WI38 (cell line): ENCODE measurements at regions not wholly inside any gene's neighbourhood (a gene's known extent, or its start where the extent isn't known, plus 50 kb on each side); places are given as distances from the start of the nearest gene placed in this dataset.
"Not testable (repeated sequence)": the region's sequence is repeated elsewhere in the genome, so short reads cannot be mapped to it uniquely, and the experiment has no call there.

Experiments
- H3K4me3 ChIP-seq: 2 replicates; pipeline ENCODE4 v1.5.1; 2011; ENCODE audit warnings: low read depth, mild to moderate bottlenecking, control low read depth, low read length
- TF ChIP-seq, protein P1 (sequence below): IDR thresholded peaks from 2 replicates; pipeline ENCODE4 v1.5.1; 2012; ENCODE audit warnings: low read depth, mild to moderate bottlenecking, control low read depth, low read length

DNA sequence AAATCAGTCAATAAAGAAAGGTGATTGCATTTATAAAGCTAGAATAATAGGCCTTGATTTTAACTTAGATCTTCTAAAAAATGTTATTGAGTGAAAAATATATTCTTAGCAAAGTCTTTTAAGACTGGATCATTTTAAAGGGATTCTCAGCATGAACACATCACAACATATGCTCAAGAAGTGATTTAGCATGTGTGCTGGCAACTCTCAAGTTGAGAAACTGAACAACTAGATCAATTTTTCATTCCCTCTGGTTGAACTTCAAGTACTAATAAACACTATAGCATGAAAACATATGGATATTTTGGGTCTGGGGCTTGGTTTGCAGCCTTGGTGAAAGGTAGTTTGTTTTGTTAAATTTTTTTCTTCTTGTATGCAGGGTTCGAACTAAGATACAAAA, 107.8 kb upstream of the PNPT1 start:
- TF ChIP-seq, protein P1, sequence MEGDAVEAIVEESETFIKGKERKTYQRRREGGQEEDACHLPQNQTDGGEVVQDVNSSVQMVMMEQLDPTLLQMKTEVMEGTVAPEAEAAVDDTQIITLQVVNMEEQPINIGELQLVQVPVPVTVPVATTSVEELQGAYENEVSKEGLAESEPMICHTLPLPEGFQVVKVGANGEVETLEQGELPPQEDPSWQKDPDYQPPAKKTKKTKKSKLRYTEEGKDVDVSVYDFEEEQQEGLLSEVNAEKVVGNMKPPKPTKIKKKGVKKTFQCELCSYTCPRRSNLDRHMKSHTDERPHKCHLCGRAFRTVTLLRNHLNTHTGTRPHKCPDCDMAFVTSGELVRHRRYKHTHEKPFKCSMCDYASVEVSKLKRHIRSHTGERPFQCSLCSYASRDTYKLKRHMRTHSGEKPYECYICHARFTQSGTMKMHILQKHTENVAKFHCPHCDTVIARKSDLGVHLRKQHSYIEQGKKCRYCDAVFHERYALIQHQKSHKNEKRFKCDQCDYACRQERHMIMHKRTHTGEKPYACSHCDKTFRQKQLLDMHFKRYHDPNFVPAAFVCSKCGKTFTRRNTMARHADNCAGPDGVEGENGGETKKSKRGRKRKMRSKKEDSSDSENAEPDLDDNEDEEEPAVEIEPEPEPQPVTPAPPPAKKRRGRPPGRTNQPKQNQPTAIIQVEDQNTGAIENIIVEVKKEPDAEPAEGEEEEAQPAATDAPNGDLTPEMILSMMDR = no peak

DNA sequence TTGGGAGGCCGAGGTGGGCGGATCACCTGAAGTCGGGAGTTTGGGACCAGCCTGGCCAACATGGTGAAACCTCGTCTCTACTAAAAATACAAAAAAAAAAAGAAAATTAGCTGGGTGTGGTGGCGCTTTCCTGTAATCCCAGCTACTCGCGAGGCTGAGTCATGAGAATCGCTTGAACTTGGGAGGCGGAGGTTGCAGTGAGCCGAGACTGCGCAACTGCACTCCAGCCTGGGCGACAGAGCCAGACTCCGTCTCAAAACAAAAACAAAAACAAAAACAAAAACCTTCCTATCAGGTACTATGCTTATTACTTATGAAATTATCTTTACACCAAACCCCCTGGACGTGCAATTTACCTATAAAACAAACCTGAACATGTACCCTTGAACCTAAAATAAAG, 106.0 kb upstream of the PNPT1 start:
- not testable (repeated sequence) for H3K4me3 ChIP-seq

More for the DNA sequence above, 107.8 kb upstream of the PNPT1 start:
- H3K4me3 ChIP-seq = no peak overlapping the region

GRCh38 chr2:55796121-55796520, 102.5 kb upstream of the PNPT1 start:
- H3K4me3 ChIP-seq = no peak overlapping the region
- TF ChIP-seq, protein P1 = no peak

GRCh38 chr2:55793602-55794001, 100.0 kb upstream of the PNPT1 start:
- H3K4me3 ChIP-seq = not testable (repeated sequence)

- no peak overlapping the region for H3K4me3 ChIP-seq
- TF ChIP-seq, protein P1 = no peak
Measured at GRCh38 chr2:55786280-55786679, 92.6 kb upstream of the PNPT1 start.

- H3K4me3 ChIP-seq = not testable (repeated sequence)
Measured at GRCh38 chr2:55783751-55784150, 90.1 kb upstream of the PNPT1 start.

DNA sequence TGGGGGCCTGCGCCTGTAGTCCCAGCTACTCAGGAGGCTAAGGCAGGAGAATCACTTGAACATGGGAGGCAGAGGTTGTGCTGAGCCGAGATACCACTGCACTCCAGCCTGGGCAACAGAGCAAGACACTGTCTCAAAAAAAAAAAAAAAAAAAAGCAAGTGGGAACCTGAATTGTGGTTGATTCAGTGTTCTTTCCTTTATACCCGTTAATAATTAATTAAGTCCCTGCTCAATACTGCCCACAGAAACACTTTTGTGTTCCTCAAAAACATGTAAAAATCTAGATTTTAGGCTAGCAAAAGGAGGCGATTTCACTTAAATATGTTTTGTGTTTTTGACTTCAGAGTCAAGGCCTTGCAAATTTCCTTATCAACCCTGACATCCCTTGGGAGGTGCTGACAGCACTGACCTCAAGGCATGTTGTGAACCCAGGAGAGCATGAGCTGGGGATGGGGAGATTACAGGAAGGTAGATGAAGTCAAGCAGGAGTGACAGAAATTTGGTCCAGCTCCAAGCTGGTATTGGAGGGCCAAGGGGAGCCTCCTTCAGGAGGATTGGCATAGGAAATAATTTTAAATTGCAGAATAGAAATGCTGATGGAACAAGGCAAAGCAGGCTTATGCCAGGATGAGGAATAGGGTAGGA, 89.0 kb upstream of the PNPT1 start:
- TF ChIP-seq, protein P1 = no peak
- no peak overlapping the region for H3K4me3 ChIP-seq

- no peak overlapping the region for H3K4me3 ChIP-seq
- TF ChIP-seq, protein P1 = no peak
Measured at GRCh38 chr2:55781542-55781941, 87.9 kb upstream of the PNPT1 start.

- no peak overlapping the region for H3K4me3 ChIP-seq
- TF ChIP-seq, protein P1 = no peak
Measured at GRCh38 chr2:55780697-55781096, 87.1 kb upstream of the PNPT1 start.
